Anterior cingulate cortex (tissue), 58 donors: ENCODE measurements at regions not wholly inside any gene's neighbourhood (a gene's known extent, or its start where the extent isn't known, plus 50 kb on each side); places are given as distances from the start of the nearest gene placed in this dataset.
"Not testable (repeated sequence)": the region's sequence is repeated elsewhere in the genome, so short reads cannot be mapped to it uniquely, and the experiment has no call there.

Source experiments
- DNase-seq, 58 donors: peaks; one replicate each; lab custom pipeline; 2025; lab: John Stamatoyannopoulos, UW

DNA sequence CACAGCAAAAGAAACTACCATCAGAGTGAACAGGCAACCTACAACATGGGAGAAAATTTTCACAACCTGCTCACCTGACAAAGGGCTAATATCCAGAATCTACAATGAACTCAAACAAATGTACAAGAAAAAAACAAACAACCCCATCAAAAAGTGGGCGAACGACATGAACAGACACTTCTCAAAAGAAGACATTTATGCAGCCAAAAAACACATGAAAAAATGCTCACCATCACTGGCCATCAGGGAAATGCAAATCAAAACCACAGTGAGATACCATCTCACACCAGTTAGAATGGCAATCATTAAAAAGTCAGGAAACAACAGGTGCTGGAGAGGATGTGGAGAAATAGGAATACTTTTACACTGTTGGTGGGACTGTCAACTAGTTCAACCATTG lies 207.8 kb downstream of the USP6NL start:
- DNase-seq = not testable (repeated sequence)

- no peak for DNase-seq
These were observed 208.3 kb downstream of the USP6NL start for GRCh38 chr10:11403116-11403515.

- DNase-seq = no peak
These were observed 209.1 kb downstream of the USP6NL start for GRCh38 chr10:11402392-11402791.

DNA sequence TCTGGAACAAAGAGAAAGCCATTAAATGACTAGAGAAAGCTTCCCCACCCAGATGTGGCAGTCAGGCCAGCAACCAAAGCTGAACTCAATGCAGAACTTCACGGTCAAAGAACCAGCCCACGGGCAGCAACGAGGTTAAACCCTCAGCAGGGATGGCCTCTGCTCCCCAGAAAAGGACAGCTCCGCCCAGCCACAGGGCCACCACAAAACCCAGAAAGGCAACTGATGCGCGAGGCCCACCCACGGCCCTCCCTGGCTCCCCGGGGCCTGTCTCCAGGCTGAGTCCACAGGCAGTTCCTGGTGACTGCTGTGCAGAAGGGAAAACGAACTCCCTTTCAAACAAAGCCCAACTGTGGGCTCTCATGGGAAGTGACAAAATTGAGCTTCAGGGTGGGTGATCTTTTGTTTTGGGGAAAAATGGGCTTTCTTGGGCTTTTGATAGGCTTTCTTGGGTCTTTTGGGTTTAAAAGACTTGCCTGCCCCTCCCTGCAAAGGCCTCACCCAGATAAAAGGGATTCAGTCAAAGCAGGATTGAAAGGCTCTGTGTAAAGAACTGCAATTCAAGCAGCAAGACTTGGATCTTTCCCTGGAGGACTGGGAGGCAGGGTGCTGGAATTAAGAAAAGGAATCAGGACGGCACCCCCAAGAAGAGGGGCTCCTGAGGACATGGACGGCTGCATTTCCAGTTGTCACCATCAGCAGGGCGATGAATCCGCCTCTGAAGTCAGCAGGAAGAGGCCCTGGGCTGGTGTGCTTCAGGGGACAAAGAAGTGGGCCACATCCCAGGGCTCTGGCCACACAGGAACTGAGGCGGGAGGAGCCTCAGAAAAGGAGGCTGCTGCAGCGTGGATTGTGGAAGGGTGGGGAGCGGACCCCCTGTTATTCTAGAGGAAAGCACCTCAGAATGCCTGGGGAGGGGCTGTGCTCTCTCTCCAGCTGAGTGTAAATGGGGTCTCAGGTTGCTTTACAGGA lies 209.9 kb downstream of the USP6NL start:
- DNase-seq = no peak

DNA sequence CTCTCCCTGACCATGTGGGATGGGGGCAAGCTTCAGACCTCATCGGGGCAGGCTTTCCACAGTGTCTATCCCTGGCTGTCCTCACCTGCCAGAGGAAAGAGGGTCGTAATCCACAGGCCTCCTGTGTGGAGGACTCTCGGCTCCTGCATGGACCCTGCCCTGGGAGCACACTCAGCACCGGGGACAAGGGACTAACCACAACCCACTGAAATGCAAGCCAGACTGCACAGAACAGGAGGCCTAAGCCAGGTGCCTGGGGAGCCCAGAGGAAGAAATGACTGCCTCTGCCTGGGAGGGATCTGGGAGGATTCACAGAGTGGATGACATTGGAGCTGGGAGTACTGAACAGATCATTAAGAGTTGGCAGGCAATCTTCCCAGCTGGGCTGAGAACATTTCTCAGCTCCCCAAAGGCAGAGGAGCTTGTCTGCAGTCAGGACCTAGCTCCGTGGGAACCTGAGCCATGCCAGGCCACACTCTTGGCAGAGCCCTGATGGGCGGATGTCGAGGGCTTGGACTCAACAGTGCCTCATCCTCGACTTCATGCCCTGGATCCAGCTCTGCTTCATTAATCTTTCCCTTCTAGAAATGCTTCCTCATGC lies 213.4 kb downstream of the USP6NL start:
- DNase-seq = peak in 28 of 58 donors; percentile 5 to 64 (median 23)

- no peak for DNase-seq
These were observed 214.1 kb downstream of the USP6NL start for GRCh38 chr10:11397077-11397965.

- no peak for DNase-seq
These were observed 215.0 kb downstream of the USP6NL start for GRCh38 chr10:11396311-11396955.

GRCh38 chr10:11395581-11396310 lies 215.7 kb downstream of the USP6NL start:
- DNase-seq = no peak

GRCh38 chr10:11395161-11395560 lies 216.3 kb downstream of the USP6NL start:
- no peak for DNase-seq

GRCh38 chr10:11393858-11394257 lies 217.6 kb downstream of the USP6NL start:
- no peak for DNase-seq

- DNase-seq = no peak
These were observed 218.7 kb downstream of the USP6NL start for GRCh38 chr10:11392776-11393175.

DNA sequence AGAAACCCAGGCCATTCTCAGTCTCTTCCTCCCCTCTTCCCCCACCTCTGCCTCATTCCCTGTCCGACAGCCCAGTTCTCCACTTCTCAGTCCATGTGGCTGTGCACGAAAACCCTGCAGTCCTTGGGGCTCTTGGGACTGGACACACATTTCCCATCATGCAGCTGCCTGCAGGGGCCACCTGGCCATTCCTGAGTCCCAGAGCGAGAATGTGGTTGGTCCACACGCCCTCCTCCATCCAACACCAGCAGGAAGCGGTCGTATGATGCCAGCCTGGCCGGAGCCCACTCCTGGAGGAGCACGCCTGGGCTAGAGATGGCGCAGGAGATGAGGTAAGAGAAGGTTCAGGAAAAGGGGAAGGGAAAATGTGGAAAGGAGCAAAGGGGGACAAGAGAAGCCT lies 222.5 kb downstream of the USP6NL start:
- no peak for DNase-seq

DNA sequence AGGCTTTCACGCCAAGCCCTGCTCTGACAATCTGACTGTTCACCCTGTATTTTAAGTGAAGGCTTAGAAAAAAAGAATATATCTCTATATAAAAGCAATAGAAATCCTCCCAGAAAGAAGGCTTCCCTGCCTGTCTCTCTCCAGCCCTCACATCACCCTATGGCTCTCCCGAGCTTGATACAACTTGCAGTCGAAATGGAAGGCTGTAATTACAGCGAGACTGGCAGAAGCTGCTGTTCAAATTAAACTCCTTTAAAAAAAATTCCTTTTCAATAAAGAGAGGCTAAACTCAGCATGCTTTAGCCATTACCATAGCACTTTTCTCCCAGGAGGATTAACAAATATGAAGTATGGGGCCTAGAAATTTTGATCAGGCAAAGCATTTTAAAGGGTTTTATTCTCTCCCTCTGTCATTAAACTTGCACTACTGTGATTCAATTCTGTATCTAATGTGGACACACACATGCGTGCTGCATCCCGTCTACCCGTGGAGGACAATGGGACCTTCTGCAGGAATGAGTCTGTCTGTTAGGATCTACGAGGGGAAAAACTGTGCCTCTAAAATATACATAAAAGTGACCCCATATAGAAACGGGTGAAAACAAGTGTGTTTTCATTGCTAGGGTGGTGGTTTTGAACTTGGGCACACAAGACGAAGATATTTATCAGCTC lies 223.8 kb downstream of the USP6NL start:
- no peak for DNase-seq

GRCh38 chr10:11387044-11387443 lies 224.4 kb downstream of the USP6NL start:
- DNase-seq = no peak
